ENCODE measurements at regions not wholly inside any gene's neighbourhood (a gene's known extent, or its start where the extent isn't known, plus 50 kb on each side); places are given as distances from the start of the nearest gene placed in this dataset.

DNA sequence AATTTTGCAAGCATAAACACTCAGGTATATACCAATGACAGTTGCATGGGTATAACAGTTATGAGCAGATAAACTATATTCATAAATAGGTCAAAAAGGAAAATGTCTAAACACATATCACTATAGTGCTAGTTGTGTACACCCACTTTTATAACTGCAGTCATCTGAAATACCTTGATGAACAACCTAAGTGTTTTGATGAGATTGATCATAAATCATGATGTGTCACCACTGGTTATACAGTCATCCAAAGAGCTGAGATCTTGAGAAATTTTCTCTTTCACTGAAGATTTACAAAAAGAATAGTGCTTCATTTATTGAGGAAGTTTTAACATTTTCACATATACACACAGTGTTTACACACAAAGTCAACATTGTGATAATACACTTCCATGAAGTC, 78.6 kb upstream of the SLC25A13 start:
- TF ChIP-seq, protein P1, sequence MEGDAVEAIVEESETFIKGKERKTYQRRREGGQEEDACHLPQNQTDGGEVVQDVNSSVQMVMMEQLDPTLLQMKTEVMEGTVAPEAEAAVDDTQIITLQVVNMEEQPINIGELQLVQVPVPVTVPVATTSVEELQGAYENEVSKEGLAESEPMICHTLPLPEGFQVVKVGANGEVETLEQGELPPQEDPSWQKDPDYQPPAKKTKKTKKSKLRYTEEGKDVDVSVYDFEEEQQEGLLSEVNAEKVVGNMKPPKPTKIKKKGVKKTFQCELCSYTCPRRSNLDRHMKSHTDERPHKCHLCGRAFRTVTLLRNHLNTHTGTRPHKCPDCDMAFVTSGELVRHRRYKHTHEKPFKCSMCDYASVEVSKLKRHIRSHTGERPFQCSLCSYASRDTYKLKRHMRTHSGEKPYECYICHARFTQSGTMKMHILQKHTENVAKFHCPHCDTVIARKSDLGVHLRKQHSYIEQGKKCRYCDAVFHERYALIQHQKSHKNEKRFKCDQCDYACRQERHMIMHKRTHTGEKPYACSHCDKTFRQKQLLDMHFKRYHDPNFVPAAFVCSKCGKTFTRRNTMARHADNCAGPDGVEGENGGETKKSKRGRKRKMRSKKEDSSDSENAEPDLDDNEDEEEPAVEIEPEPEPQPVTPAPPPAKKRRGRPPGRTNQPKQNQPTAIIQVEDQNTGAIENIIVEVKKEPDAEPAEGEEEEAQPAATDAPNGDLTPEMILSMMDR (IDR thresholded peaks at IDR 0.05) = no peak
- TF ChIP-seq EZH2phosphoT487 (IDR thresholded peaks at IDR 0.05) (no peak), EZH2 (IDR thresholded peaks at IDR 0.05) (no peak)

All from neural progenitor cell (in vitro differentiated cells).